ENCODE measurements at regions not wholly inside any gene's neighbourhood (a gene's known extent, or its start where the extent isn't known, plus 50 kb on each side); places are given as distances from the start of the nearest gene placed in this dataset.

- H3K4me3 ChIP-seq (ENCODE audit: low read depth in 1 of 2, low read length in 2 of 2), result no peak overlapping the region
- H3K4me1 ChIP-seq (ENCODE audit: control insufficient read depth in 2 of 2, insufficient read depth in 2 of 2, low read length in 1 of 2), result no peaks in the 10 kb centered on the region
- no peak overlapping the region for H3K27ac ChIP-seq (ENCODE audit: low read depth in 2 of 2, low read length in 1 of 2)
- H3K9me3 ChIP-seq (ENCODE audit: control insufficient read depth in 2 of 2, insufficient read depth in 1 of 2, low read depth in 1 of 2, low read length in 1 of 2), result peaks cover 0 to 3% of the 10 kb centered on the region in 2 donors
- no peaks in the 10 kb centered on the region for H3K36me3 ChIP-seq (ENCODE audit: control insufficient read depth in 2 of 2, insufficient read depth in 2 of 2, low read length in 1 of 2)
- no peaks in the 10 kb centered on the region for H3K27me3 ChIP-seq (ENCODE audit: control insufficient read depth in 1 of 2, insufficient read depth in 2 of 2, low read length in 2 of 2)
- WGBS, 2 donors, result 67 to 75% methylated on average over 5 of the region's 5 CpGs
Measured at GRCh38 chr12:127857661-127858060, 409.3 kb upstream of the TMEM132C start.

- no peak overlapping the region for H3K4me3 ChIP-seq (ENCODE audit: low read depth in 1 of 2, low read length in 2 of 2)
- no peaks in the 10 kb centered on the region for H3K27me3 ChIP-seq (ENCODE audit: control insufficient read depth in 1 of 2, insufficient read depth in 2 of 2, low read length in 2 of 2)
- H3K4me1 ChIP-seq (ENCODE audit: control insufficient read depth in 2 of 2, insufficient read depth in 2 of 2, low read length in 1 of 2), result no peaks in the 10 kb centered on the region
- WGBS, 2 donors, result 62 to 68% methylated on average over 6 of the region's 6 CpGs
- H3K36me3 ChIP-seq (ENCODE audit: control insufficient read depth in 2 of 2, insufficient read depth in 2 of 2, low read length in 1 of 2), result no peaks in the 10 kb centered on the region
- H3K27ac ChIP-seq (ENCODE audit: low read depth in 2 of 2, low read length in 1 of 2), result no peak overlapping the region
- H3K9me3 ChIP-seq (ENCODE audit: control insufficient read depth in 2 of 2, insufficient read depth in 1 of 2, low read depth in 1 of 2, low read length in 1 of 2), result peaks cover 0 to 3% of the 10 kb centered on the region in 2 donors
Measured at GRCh38 chr12:127860536-127860935, 406.4 kb upstream of the TMEM132C start.

GRCh38 chr12:127861406-127861805 is 405.6 kb upstream of the TMEM132C start:
- no peaks in the 10 kb centered on the region for H3K36me3 ChIP-seq (ENCODE audit: control insufficient read depth in 2 of 2, insufficient read depth in 2 of 2, low read length in 1 of 2)
- WGBS, 2 donors, result 67 to 72% methylated on average over 3 of the region's 3 CpGs
- H3K27me3 ChIP-seq (ENCODE audit: control insufficient read depth in 1 of 2, insufficient read depth in 2 of 2, low read length in 2 of 2), result no peaks in the 10 kb centered on the region
- H3K4me1 ChIP-seq (ENCODE audit: control insufficient read depth in 2 of 2, insufficient read depth in 2 of 2, low read length in 1 of 2), result no peaks in the 10 kb centered on the region
- no peak overlapping the region for H3K4me3 ChIP-seq (ENCODE audit: low read depth in 1 of 2, low read length in 2 of 2)
- no peak overlapping the region for H3K27ac ChIP-seq (ENCODE audit: low read depth in 2 of 2, low read length in 1 of 2)
- H3K9me3 ChIP-seq (ENCODE audit: control insufficient read depth in 2 of 2, insufficient read depth in 1 of 2, low read depth in 1 of 2, low read length in 1 of 2), result no peaks in the 10 kb centered on the region

- 86 to 90% methylated on average over 2 of the region's 2 CpGs for WGBS, 2 donors
- Histone ChIP-seq H3K4me3 (ENCODE audit: low read depth in 1 of 2, low read length in 2 of 2) (no peak overlapping the region), H3K4me1 (ENCODE audit: control insufficient read depth in 2 of 2, insufficient read depth in 2 of 2, low read length in 1 of 2) (no peaks in the 10 kb centered on the region), H3K27ac (ENCODE audit: low read depth in 2 of 2, low read length in 1 of 2) (no peak overlapping the region), H3K9me3 (ENCODE audit: control insufficient read depth in 2 of 2, insufficient read depth in 1 of 2, low read depth in 1 of 2, low read length in 1 of 2) (peaks cover 0 to 2% of the 10 kb centered on the region in 2 donors), H3K36me3 (ENCODE audit: control insufficient read depth in 2 of 2, insufficient read depth in 2 of 2, low read length in 1 of 2) (no peaks in the 10 kb centered on the region), H3K27me3 (ENCODE audit: control insufficient read depth in 1 of 2, insufficient read depth in 2 of 2, low read length in 2 of 2) (no peaks in the 10 kb centered on the region)
Measured at GRCh38 chr12:127873306-127873705, 393.7 kb upstream of the TMEM132C start.

- H3K9me3 ChIP-seq (ENCODE audit: control insufficient read depth in 2 of 2, insufficient read depth in 1 of 2, low read depth in 1 of 2, low read length in 1 of 2), result no peaks in the 10 kb centered on the region
- 37 to 57% methylated on average over 3 of the region's 3 CpGs for WGBS, 2 donors
Measured at GRCh38 chr12:127881371-127882140, 385.4 kb upstream of the TMEM132C start.

GRCh38 chr12:127883013-127883412 is 384.0 kb upstream of the TMEM132C start:
- no peak overlapping the region for H3K4me3 ChIP-seq (ENCODE audit: low read depth in 1 of 2, low read length in 2 of 2)
- no peaks in the 10 kb centered on the region for H3K9me3 ChIP-seq (ENCODE audit: control insufficient read depth in 2 of 2, insufficient read depth in 1 of 2, low read depth in 1 of 2, low read length in 1 of 2)
- no peaks in the 10 kb centered on the region for H3K27me3 ChIP-seq (ENCODE audit: control insufficient read depth in 1 of 2, insufficient read depth in 2 of 2, low read length in 2 of 2)
- no peaks in the 10 kb centered on the region for H3K36me3 ChIP-seq (ENCODE audit: control insufficient read depth in 2 of 2, insufficient read depth in 2 of 2, low read length in 1 of 2)
- no peaks in the 10 kb centered on the region for H3K4me1 ChIP-seq (ENCODE audit: control insufficient read depth in 2 of 2, insufficient read depth in 2 of 2, low read length in 1 of 2)
- no peak overlapping the region for H3K27ac ChIP-seq (ENCODE audit: low read depth in 2 of 2, low read length in 1 of 2)
- 65 to 70% methylated on average over 1 of the region's 1 CpG for WGBS, 2 donors

More at GRCh38 chr12:127881371-127882140, 385.4 kb upstream of the TMEM132C start:
- no peaks in the 10 kb centered on the region for H3K4me1 ChIP-seq (ENCODE audit: control insufficient read depth in 2 of 2, insufficient read depth in 2 of 2, low read length in 1 of 2)
- H3K27me3 ChIP-seq (ENCODE audit: control insufficient read depth in 1 of 2, insufficient read depth in 2 of 2, low read length in 2 of 2), result no peaks in the 10 kb centered on the region
- no peaks in the 10 kb centered on the region for H3K36me3 ChIP-seq (ENCODE audit: control insufficient read depth in 2 of 2, insufficient read depth in 2 of 2, low read length in 1 of 2)
- H3K27ac ChIP-seq (ENCODE audit: low read depth in 2 of 2, low read length in 1 of 2), result no peak overlapping the region
- no peak overlapping the region for H3K4me3 ChIP-seq (ENCODE audit: low read depth in 1 of 2, low read length in 2 of 2)

DNA sequence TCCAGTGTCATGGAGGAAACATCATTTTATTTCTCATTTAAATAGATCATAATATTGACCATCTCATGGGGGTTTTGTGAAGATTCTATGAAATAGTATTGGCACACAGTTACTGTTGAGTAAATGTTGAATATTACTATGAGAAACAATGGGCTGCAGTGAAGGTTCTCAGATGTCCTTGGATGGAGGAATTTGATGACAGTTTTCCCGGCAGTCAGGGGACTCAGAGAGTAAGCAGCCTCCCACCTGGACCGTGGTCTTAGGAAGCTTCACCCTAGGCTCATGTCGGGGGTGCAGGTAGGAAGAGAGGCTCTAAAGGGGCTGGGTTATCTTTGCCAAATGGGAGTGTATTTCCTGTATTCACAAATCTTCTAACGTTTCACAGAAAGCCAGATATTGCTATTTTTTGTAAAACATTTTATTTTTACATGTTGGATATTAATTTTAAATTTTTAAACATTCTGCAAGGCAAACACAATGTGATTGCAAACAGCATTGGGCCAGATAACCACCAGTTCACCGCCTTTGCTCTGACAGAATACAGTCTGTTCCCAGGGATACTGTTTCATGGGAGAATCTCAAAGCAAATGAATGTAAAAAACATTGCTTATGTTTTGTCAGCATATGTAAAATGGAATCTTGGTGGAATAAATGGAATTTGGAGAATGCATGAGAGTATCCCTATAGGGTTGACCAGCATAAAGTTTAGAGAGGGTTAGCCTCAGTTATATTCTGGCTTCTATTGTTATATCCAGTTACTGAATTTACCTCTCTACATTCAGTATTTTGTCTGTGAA is 380.8 kb upstream of the TMEM132C start:
- Histone ChIP-seq H3K9me3 (ENCODE audit: control insufficient read depth in 2 of 2, insufficient read depth in 1 of 2, low read depth in 1 of 2, low read length in 1 of 2) (peaks cover 0 to 2% of the 10 kb centered on the region in 2 donors), H3K4me3 (ENCODE audit: low read depth in 1 of 2, low read length in 2 of 2) (no peak overlapping the region), H3K4me1 (ENCODE audit: control insufficient read depth in 2 of 2, insufficient read depth in 2 of 2, low read length in 1 of 2) (no peaks in the 10 kb centered on the region), H3K27ac (ENCODE audit: low read depth in 2 of 2, low read length in 1 of 2) (no peak overlapping the region), H3K36me3 (ENCODE audit: control insufficient read depth in 2 of 2, insufficient read depth in 2 of 2, low read length in 1 of 2) (no peaks in the 10 kb centered on the region), H3K27me3 (ENCODE audit: control insufficient read depth in 1 of 2, insufficient read depth in 2 of 2, low read length in 2 of 2) (no peaks in the 10 kb centered on the region)
- WGBS, 2 donors, result 65 to 67% methylated on average over 5 of the region's 5 CpGs

DNA sequence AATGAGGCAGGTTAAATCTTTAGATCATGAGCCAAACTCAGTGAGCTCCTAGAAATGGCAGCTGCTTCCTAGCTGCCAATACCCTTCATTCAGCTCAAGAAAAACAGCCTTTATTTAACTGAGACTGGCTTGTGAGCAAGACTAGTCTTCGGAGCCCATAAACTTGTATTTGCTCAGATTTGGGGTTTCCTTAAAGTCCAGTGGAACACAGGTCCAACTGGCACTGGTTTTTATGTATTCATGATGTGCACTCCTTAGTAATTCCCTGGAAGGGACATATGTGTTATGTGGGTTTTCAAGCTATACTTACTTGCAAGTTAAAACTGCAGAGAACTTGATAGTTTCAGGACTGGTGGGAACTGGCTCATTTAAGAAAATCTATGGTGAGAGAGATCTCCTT is 380.1 kb upstream of the TMEM132C start:
- no peaks in the 10 kb centered on the region for H3K27me3 ChIP-seq (ENCODE audit: control insufficient read depth in 1 of 2, insufficient read depth in 2 of 2, low read length in 2 of 2)
- H3K27ac ChIP-seq (ENCODE audit: low read depth in 2 of 2, low read length in 1 of 2), result no peak overlapping the region
- 76 to 85% methylated on average over 1 of the region's 1 CpG for WGBS, 2 donors
- H3K4me1 ChIP-seq (ENCODE audit: control insufficient read depth in 2 of 2, insufficient read depth in 2 of 2, low read length in 1 of 2), result no peaks in the 10 kb centered on the region
- no peak overlapping the region for H3K4me3 ChIP-seq (ENCODE audit: low read depth in 1 of 2, low read length in 2 of 2)
- H3K36me3 ChIP-seq (ENCODE audit: control insufficient read depth in 2 of 2, insufficient read depth in 2 of 2, low read length in 1 of 2), result no peaks in the 10 kb centered on the region
- peaks cover 0 to 2% of the 10 kb centered on the region in 2 donors for H3K9me3 ChIP-seq (ENCODE audit: control insufficient read depth in 2 of 2, insufficient read depth in 1 of 2, low read depth in 1 of 2, low read length in 1 of 2)

DNA sequence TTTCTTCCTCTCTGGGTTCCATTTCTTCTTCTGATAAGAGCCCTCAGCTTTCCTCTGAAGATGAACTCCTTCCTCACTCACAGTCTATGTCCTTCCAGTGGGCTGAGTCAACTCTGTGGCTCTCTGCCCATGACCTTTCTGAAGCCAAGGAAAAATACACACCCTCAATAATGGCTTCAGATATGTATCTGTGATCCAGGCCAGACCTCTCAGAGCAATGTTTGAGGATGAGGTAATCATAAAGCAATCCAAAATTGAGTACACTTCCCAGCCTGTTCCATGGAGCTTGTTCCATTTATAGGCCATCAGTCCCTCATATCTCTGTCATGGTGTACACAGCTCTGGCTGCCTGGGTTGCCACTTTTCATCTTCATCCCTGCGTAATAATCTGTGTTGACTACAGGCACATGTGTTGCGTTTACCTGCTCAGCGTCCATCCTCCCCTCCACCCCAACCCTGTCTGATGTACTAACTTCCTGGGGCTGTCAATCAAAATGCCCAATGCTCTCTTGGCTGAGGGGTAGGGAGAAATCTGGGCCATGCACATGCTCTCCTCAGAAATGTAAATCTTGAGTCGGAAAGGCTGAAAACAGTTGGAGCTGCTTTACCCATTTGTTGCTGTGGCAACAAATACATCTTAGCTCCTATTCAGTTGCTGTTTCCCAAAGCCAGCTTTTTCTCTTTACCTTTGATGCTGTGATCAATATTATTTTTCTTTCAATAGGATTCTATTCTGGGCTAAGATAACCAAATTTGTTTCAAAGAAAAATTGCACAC is 377.8 kb upstream of the TMEM132C start:
- no peaks in the 10 kb centered on the region for H3K36me3 ChIP-seq (ENCODE audit: control insufficient read depth in 2 of 2, insufficient read depth in 2 of 2, low read length in 1 of 2)
- no peaks in the 10 kb centered on the region for H3K27me3 ChIP-seq (ENCODE audit: control insufficient read depth in 1 of 2, insufficient read depth in 2 of 2, low read length in 2 of 2)
- no peaks in the 10 kb centered on the region for H3K4me1 ChIP-seq (ENCODE audit: control insufficient read depth in 2 of 2, insufficient read depth in 2 of 2, low read length in 1 of 2)
- H3K27ac ChIP-seq (ENCODE audit: low read depth in 2 of 2, low read length in 1 of 2), result no peak overlapping the region
- 69 to 70% methylated on average over 4 of the region's 4 CpGs for whole genome bisulfite sequencing, 2 donors
- peaks cover 0 to 2% of the 10 kb centered on the region in 2 donors for H3K9me3 ChIP-seq (ENCODE audit: control insufficient read depth in 2 of 2, insufficient read depth in 1 of 2, low read depth in 1 of 2, low read length in 1 of 2)
- no peak overlapping the region for H3K4me3 ChIP-seq (ENCODE audit: low read depth in 1 of 2, low read length in 2 of 2)
